GM12878 (cell line): ENCODE measurements at regions not wholly inside any gene's neighbourhood (a gene's known extent, or its start where the extent isn't known, plus 50 kb on each side); places are given as distances from the start of the nearest gene placed in this dataset.

Source experiments
- ATAC-seq: fragments of 200-7000 bp; cut with Tn5 transposase; 3 replicates; pipeline ENCODE4 v1.9.1; 2020; ENCODE audit warnings: mild to moderate bottlenecking, moderate library complexity
- BruUV-seq: library from RNA; stranded (reverse); fragments of 400-500 nt; replicated peaks from 2 replicates; lab custom pipeline; 2021; lab: Mats Ljungman, UMichigan
- CTCF ChIA-PET: fragments of 300-600 bp; sonication (Branson Sonifier 250); formaldehyde crosslinking; extraction: SDS; loops from one replicate; lab custom pipeline; 2021; ENCODE audit warnings: inconsistent platforms; lab: Yijun Ruan, JAX
- POLR2A ChIA-PET: fragments of 350-600 bp; formaldehyde crosslinking; extraction: SDS; loops from one replicate; lab custom pipeline; 2021; ENCODE audit warnings: inconsistent platforms; lab: Charles Lee
- RAD21 ChIA-PET: fragments of 300-600 bp; sonication (Branson Sonifier 250); formaldehyde crosslinking; loops from one replicate; lab custom pipeline; 2023; ENCODE audit warnings: antibody characterized with exemption; ENCODE audit not compliant: unreplicated experiment; lab: Charles Lee
- SMC1A ChIA-PET: fragments of 300-600 bp; sonication (Branson Sonifier 250); formaldehyde crosslinking; loops from one replicate; lab custom pipeline; 2023; ENCODE audit not compliant: unreplicated experiment, uncharacterized antibody; lab: Charles Lee
- DNase-seq: peaks from one replicate; pipeline ENCODE4 v3.0.0-alpha.2; 2011; ENCODE audit warnings: low read depth, low spot score
- FAIRE-seq: peaks from 3 replicates; lab custom pipeline; 2011; peaks lifted over from hg19 to GRCh38; lab: Jason Lieb, UNC
- H2AFZ ChIP-seq: 2 replicates; pipeline ENCODE4 v1.6.0; 2011; ENCODE audit warnings: low read depth, low read length, control low read depth; ENCODE audit not compliant: control insufficient read depth
- H3K27ac ChIP-seq: 2 replicates; pipeline ENCODE4 v1.5.1; 2011; ENCODE audit warnings: control low read depth; ENCODE audit not compliant: control insufficient read depth, insufficient read depth
- H3K27me3 ChIP-seq, 2 experiments: replicated peaks in 1 of 2; 2 replicates each; pipeline versions ENCODE4 v1.6.0 to v1.6.1; 2011; ENCODE audit warnings: low read length in 1 of 2; ENCODE audit not compliant: control insufficient read depth in 2 of 2, insufficient read depth in 2 of 2
- H3K36me3 ChIP-seq, 2 experiments: 2 replicates each; pipeline ENCODE4 v1.5.1; 2011; ENCODE audit warnings: low read length in 1 of 2; ENCODE audit not compliant: control insufficient read depth in 2 of 2, insufficient read depth in 2 of 2
- H3K4me1 ChIP-seq: 2 replicates; pipeline ENCODE4 v1.6.1; 2011; ENCODE audit warnings: mild to moderate bottlenecking, low read length, moderate library complexity, mixed read lengths; ENCODE audit not compliant: control insufficient read depth, insufficient read depth
- H3K4me2 ChIP-seq: 2 replicates; pipeline ENCODE4 v1.6.0; 2011; ENCODE audit warnings: control low read depth; ENCODE audit not compliant: control insufficient read depth, insufficient read depth
- H3K4me3 ChIP-seq: fragments of 200-600 bp; sonication (generic); 2 replicates; pipeline ENCODE4 v1.5.1; 2016
- H3K79me2 ChIP-seq: 2 replicates; pipeline ENCODE4 v1.6.0; 2011; ENCODE audit warnings: low read length; ENCODE audit not compliant: control insufficient read depth, insufficient read depth
- H3K9ac ChIP-seq: 2 replicates; pipeline ENCODE4 v1.8.0; 2011; ENCODE audit warnings: low read length, control low read depth, mixed read lengths; ENCODE audit not compliant: control insufficient read depth, insufficient read depth
- H3K9me3 ChIP-seq: replicated peaks from 3 replicates; pipeline ENCODE4 v1.5.1; 2011; ENCODE audit warnings: mild to moderate bottlenecking, low read length; ENCODE audit not compliant: control insufficient read depth, insufficient read depth
- H4K20me1 ChIP-seq: 2 replicates; pipeline ENCODE4 v1.6.0; 2011; ENCODE audit not compliant: control insufficient read depth, insufficient read depth
- BHLHE40 ChIP-seq, 2 experiments: fragments of 450-650 bp in 1 of 2; IDR thresholded peaks; 2 replicates each; pipeline ENCODE4 v1.6.1; 2011 to 2017; ENCODE audit warnings: low read depth in 2 of 2, borderline replicate concordance in 1 of 2, improper control_type of control experiment in 1 of 2, low read length in 1 of 2, mild to moderate bottlenecking in 1 of 2
- CBX5 ChIP-seq: sonication (generic); IDR thresholded peaks from 2 replicates; pipeline ENCODE4 v1.6.1; 2016; ENCODE audit warnings: low read depth, moderate library complexity, mild to moderate bottlenecking, inconsistent platforms
- CEBPB ChIP-seq, 2 experiments: fragments of 150-350 bp in 1 of 2; IDR thresholded peaks; 2 replicates each; pipeline ENCODE4 v1.6.1; 2012 to 2014; ENCODE audit warnings: low read depth in 2 of 2, low read length in 2 of 2, borderline replicate concordance in 1 of 2, inconsistent platforms in 1 of 2
- EP300 ChIP-seq, 2 experiments: fragments of 150-350 bp in 1 of 2; IDR thresholded peaks; 2 replicates each; pipeline ENCODE4 v1.6.1; 2011 to 2012; ENCODE audit warnings: low read depth in 2 of 2, low read length in 2 of 2, borderline replicate concordance in 1 of 2, improper control_type of control experiment in 1 of 2, inconsistent platforms in 1 of 2; ENCODE audit not compliant: control insufficient read depth in 1 of 2
- IKZF1 ChIP-seq: fragments of 450-650 bp; conservative IDR thresholded peaks from 2 replicates; pipeline ENCODE4 v1.6.1; 2017; ENCODE audit warnings: antibody characterized with exemption, mild to moderate bottlenecking
- IKZF2 ChIP-seq, 2 experiments: fragments of 450-650 bp; IDR thresholded peaks; 2 replicates each; pipeline ENCODE4 v1.6.1; 2017; ENCODE audit warnings: mild to moderate bottlenecking in 2 of 2, moderate library complexity in 2 of 2
- IRF4 ChIP-seq: IDR thresholded peaks from 2 replicates; pipeline ENCODE4 v1.6.1; 2011; ENCODE audit warnings: low read depth, low read length
- MEF2B ChIP-seq: fragments of 450-650 bp; IDR thresholded peaks from 2 replicates; pipeline ENCODE4 v1.6.1; 2018; ENCODE audit warnings: mild to moderate bottlenecking, moderate library complexity; ENCODE audit not compliant: partially characterized antibody, poor library complexity, severe bottlenecking
- MTA2 ChIP-seq: fragments of 450-650 bp; IDR thresholded peaks from 2 replicates; pipeline ENCODE4 v1.6.1; 2016; ENCODE audit warnings: low read depth, mild to moderate bottlenecking, moderate library complexity
- NBN ChIP-seq: fragments of 450-650 bp; IDR thresholded peaks from 2 replicates; pipeline ENCODE4 v1.6.1; 2016
- NR2C1 ChIP-seq: fragments of 450-650 bp; IDR thresholded peaks from 2 replicates; pipeline ENCODE4 v1.6.1; 2017; ENCODE audit warnings: antibody characterized with exemption, mild to moderate bottlenecking, moderate library complexity
- NR2F1 ChIP-seq: fragments of 450-650 bp; conservative IDR thresholded peaks from 2 replicates; pipeline ENCODE4 v1.6.1; 2017; ENCODE audit warnings: mild to moderate bottlenecking
- POLR2AphosphoS2 ChIP-seq: IDR thresholded peaks from 2 replicates; pipeline ENCODE4 v1.6.1; 2011; ENCODE audit warnings: low read depth, mild to moderate bottlenecking, low read length, improper control_type of control experiment, moderate library complexity
- RAD21 ChIP-seq: IDR thresholded peaks from 2 replicates; pipeline ENCODE4 v1.6.1; 2011; ENCODE audit warnings: mild to moderate bottlenecking, low read depth, low read length, moderate library complexity; ENCODE audit not compliant: insufficient read depth
- RB1 ChIP-seq: fragments of 450-650 bp; formaldehyde crosslinking; IDR thresholded peaks from 2 replicates; pipeline ENCODE4 v1.6.1; 2017; ENCODE audit warnings: mild to moderate bottlenecking, borderline replicate concordance
- RELA ChIP-seq: fragments of 450-650 bp; IDR thresholded peaks from 2 replicates; pipeline ENCODE4 v1.8.0; 2014; ENCODE audit warnings: borderline replicate concordance; ENCODE audit not compliant: partially characterized antibody
- SMAD1 ChIP-seq: fragments of 450-650 bp; IDR thresholded peaks from 2 replicates; pipeline ENCODE4 v1.6.1; 2018; ENCODE audit warnings: mild to moderate bottlenecking, low read depth; ENCODE audit not compliant: partially characterized antibody
- TCF12 ChIP-seq: IDR thresholded peaks from 2 replicates; pipeline ENCODE4 v1.6.1; 2011; ENCODE audit warnings: low read depth, mild to moderate bottlenecking, low read length
- ZNF24 ChIP-seq: fragments of 450-650 bp; IDR thresholded peaks from 2 replicates; pipeline ENCODE4 v1.6.1; 2017; ENCODE audit warnings: antibody characterized with exemption, mild to moderate bottlenecking
- WGBS: methylation state at CpG from one replicate; pipeline ENCODE4 v1.1.6; 2016; ENCODE audit warnings: low lambda C conversion rate; ENCODE audit not compliant: insufficient replicate concordance, insufficient coverage; ENCODE audit errors: missing lambda C conversion rate; 5-methylcytosine and 5-hydroxymethylcytosine counted together
- in situ Hi-C: fragments of 300-500 bp; cut with MboI; formaldehyde crosslinking; loops from 9 replicates; pipeline ENCODE4 v1.14.3; 2018; ENCODE audit warnings: mixed read lengths
- intact Hi-C: fragments of 100-400 bp; cut with micrococcal nuclease; formaldehyde crosslinking; loops from one replicate; pipeline ENCODE4 v1.14.2; 2022; ENCODE audit not compliant: unreplicated experiment
- TF ChIP-seq, protein P1 (sequence below): fragments of 450-650 bp; IDR thresholded peaks from 2 replicates; pipeline ENCODE4 v1.6.1; 2016; ENCODE audit warnings: mild to moderate bottlenecking

DNA sequence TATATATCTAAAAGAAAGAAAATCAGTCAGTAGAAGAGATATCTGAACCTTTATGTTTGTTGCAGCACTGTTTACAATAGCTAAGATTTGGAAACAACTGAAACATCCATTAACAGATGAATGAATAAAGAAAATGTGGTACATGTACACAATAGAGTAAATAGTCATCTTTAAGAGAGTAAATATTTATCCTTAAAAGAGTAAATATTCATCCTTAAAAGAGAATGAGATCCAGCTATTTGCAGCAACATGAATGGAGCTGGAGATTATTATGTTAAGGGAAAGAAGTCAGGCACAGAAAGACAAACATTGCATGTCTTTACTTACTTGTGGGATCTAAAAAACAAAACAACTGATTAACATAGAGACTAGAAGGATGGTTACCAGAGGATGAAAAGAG, 197.0 kb upstream of the CBLB start (continued):
- no peak for TF ChIP-seq POLR2AphosphoS2

DNA sequence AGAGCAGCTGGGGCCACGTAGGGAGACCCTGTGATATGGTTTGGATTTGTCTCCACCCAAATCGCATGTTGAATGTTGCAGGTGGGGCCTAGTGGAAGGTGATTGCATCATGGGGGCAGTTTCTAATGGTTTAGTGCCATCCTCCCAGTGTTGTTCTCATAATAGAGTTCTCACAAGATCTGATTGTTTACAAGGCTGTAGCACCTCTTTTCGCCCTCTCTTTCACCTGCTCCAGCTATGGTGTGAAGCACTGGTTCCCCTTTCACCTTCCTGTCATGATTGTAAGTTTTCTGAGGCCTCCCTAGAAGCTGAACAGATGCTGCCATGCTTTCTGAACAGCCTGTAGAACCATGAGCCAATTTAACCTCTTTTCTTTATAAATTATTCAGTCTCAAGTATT, 198.9 kb upstream of the CBLB start:
- no peaks in the 10 kb centered on the region for H4K20me1 ChIP-seq
- intact Hi-C loops (loop anchor here (5.0 kb wide), 2 partner anchors 115 to 200 kb away; partner anchors contain the start of gene CBLB), in situ Hi-C loops (no loop called here)
- 86% methylated on average over 3 of the region's 3 CpGs for WGBS
- BruUV-seq, result no TSS peak
- H3K9me3 ChIP-seq, result no peaks in the 10 kb centered on the region; the same call in none of the 3 replicates
- ChIA-PET POLR2A (no interaction called here), RAD21 (interaction anchor here (0.7 to 4.1 kb wide), 15 partner anchors 11 to 542 kb away, joined by 3 to 34 read pairs (median 5); no protein-coding TSS in a partner anchor), CTCF (interaction anchor here (0.9 to 1.2 kb wide), 3 partner anchors 54 to 189 kb away, joined by 3 to 4 read pairs (median 3); no protein-coding TSS in a partner anchor), SMC1A (interaction anchor here (1.0 to 3.5 kb wide), 7 partner anchors 42 to 266 kb away, joined by 4 to 21 read pairs (median 5); no protein-coding TSS in a partner anchor)
- H3K4me3 ChIP-seq, result no peak overlapping the region
- H3K4me2 ChIP-seq, result no peak overlapping the region
- no peaks in the 10 kb centered on the region for H3K36me3 ChIP-seq
- FAIRE-seq (no peak), DNase-seq (peak; percentile 42), ATAC-seq (peak; percentile 93)
- H3K9ac ChIP-seq, result no peak overlapping the region
- no peak overlapping the region; the same call in 1 of the 2 replicates for H2AFZ ChIP-seq
- no peak overlapping the region for H3K27ac ChIP-seq
- H3K4me1 ChIP-seq, result no peaks in the 10 kb centered on the region
- H3K79me2 ChIP-seq, result no peaks in the 10 kb centered on the region
- no peaks in the 10 kb centered on the region for H3K27me3 ChIP-seq
- TF ChIP-seq IRF4 (no peak), SMAD1 (peak; percentile 19), IKZF1 (peak; percentile 53), ZNF24 (no peak), BHLHE40 (IDR thresholded peaks at IDR 0.05; ENCODE audit: borderline replicate concordance in 1 of 2, low read depth in 2 of 2, low read length in 1 of 2) (peak in 1 of 2 experiments; percentile 61; a peak in 1 of 4 replicates), RB1 (no peak), EP300 (IDR thresholded peaks at IDR 0.05; ENCODE audit: borderline replicate concordance in 1 of 2, control insufficient read depth in 1 of 2, low read depth in 2 of 2, low read length in 2 of 2) (peak in 1 of 2 experiments; percentile 52; a peak in 1 of 4 replicates), RAD21 (no peak), CEBPB (IDR thresholded peaks at IDR 0.05; ENCODE audit: borderline replicate concordance in 1 of 2, low read depth in 2 of 2, low read length in 2 of 2) (peak in 1 of 2 experiments; percentile 44; a peak in 1 of 4 replicates), TCF12 (0 out of 2 replicates have a peak, but pooled peaks have one; percentile 21), RELA (peak; percentile 34), MEF2B (peak; percentile 27), IKZF2 (IDR thresholded peaks at IDR 0.05) (peak; percentile 21 to 44; a peak in 2 of 4 replicates), MTA2 (peak; percentile 77; the same call in 1 of the 2 replicates), NR2C1 (0 out of 2 replicates have a peak, but pooled peaks have one; percentile 43), CBX5 (0 out of 2 replicates have a peak, but pooled peaks have one; percentile 31), NBN (0 out of 2 replicates have a peak, but pooled peaks have one; percentile 22), NR2F1 (peak; percentile 41; the same call in 1 of the 2 replicates)
- TF ChIP-seq, protein P1, sequence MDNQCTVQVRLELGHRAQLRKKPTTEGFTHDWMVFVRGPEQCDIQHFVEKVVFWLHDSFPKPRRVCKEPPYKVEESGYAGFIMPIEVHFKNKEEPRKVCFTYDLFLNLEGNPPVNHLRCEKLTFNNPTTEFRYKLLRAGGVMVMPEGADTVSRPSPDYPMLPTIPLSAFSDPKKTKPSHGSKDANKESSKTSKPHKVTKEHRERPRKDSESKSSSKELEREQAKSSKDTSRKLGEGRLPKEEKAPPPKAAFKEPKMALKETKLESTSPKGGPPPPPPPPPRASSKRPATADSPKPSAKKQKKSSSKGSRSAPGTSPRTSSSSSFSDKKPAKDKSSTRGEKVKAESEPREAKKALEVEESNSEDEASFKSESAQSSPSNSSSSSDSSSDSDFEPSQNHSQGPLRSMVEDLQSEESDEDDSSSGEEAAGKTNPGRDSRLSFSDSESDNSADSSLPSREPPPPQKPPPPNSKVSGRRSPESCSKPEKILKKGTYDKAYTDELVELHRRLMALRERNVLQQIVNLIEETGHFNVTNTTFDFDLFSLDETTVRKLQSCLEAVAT, result 0 out of 2 replicates have a peak, but pooled peaks have one; percentile 42
